Left kidney (tissue), 1 donor: ENCODE measurements at regions not wholly inside any gene's neighbourhood (a gene's known extent, or its start where the extent isn't known, plus 50 kb on each side); places are given as distances from the start of the nearest gene placed in this dataset.
"Not testable (repeated sequence)": the region's sequence is repeated elsewhere in the genome, so short reads cannot be mapped to it uniquely, and the experiment has no call there.

Source experiments
- DNase-seq: peaks from one replicate; pipeline ENCODE4 v3.0.0-alpha.2; 2013

DNA sequence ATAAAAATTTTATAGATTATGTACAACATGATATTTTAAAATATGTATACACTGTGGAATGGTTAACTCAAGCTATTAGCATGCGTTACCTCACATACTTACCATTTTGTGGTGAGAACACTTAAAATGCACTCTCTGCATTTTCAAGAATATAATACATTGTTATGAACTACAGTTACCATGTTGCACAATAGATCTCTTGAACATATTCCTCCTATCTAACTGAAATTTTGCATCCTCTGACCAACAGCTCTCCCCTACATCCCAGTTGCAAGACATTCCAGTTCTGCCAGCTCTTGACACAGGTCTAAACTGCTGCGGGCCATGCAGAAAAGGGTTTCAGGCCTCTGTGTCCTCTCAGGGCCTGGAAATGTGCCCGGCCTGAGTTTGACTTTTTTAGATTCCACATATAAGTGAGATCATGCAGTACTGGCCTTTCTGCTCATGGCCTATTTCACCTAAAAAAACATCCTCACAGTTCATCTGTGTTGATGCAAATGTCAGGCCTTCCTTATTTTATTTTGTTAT is 113.7 kb downstream of the CDCA7 start:
- no peak for DNase-seq

- no peak for DNase-seq
These were observed 117.4 kb downstream of the CDCA7 start for GRCh38 chr2:173472112-173472511.

DNA sequence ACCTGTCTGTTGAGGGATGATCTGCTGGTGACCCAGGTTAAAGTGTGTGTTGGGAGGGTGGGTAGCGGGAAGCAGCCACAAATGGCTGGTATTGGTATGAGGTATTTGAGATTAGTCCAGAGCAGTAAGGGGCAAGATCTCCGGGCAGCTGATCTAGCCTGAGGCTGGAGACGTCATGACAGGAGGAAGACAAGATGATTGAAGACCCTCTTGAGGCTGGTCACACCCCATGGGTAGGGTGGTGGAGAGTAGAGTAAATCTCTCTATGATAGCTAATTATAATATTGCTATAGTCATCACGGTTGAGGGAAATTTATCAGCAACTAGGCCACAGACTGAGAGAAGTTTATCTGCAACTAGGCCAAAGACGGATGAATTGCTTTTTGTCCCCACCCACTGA is 128.5 kb downstream of the CDCA7 start:
- DNase-seq = no peak

DNA sequence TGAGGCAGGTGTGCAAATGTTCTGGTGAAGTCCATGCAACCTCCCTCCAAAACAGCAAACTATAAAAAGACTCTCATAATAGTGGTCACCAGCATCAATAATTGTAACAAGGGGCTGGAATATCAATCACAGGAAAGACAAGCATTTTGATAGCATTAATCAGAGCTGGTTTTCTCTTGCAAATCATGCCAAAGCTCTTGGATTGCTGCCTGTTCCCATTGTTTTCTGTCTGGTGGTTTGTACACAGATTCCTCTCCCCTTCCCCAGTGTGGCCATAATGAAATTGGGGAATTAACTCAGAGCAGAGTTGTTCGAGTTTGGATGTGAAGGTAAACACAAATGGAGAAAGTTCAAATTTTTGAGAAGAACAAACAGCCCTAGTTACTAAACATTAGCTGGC is 134.2 kb downstream of the CDCA7 start:
- no peak for DNase-seq

- no peak for DNase-seq
These were observed 136.7 kb downstream of the CDCA7 start for GRCh38 chr2:173491418-173491817.

DNA sequence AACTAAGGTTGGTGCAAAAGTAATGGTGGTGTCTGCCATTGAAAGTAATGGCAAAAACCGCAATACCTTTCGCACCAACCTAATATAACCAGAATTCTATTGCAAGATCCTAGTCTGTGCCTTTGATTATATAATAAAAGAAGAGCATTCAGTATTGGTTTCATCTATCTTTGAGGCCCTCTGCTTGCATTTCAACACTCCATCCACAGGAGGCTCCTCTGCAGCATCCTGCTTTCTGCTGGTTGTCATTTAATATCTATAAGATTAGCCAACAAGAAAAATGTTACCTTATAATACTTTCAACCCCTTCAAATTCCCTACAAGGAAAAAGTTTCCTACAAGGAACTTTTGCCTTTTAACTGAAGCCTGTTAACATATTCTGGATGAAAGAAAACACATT is 139.2 kb downstream of the CDCA7 start:
- no peak for DNase-seq

DNA sequence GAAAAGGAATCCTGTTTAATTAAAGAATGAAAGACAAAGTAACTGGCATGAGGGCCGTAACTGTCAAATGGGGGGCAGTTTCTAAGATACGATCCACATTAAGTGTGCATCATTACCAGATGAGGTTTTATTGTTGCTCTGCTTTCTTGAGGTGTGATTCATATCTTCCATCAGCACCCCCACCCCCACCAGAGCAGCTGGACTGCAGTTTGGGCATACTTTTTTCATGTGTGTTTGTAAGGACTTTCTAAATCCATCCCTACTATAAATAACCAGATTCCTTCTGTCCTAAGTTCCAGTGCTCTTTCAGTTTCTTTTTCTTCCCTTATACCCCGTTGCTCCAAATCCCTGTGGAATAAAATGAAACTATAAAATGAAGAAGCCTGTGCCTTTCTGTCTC is 142.1 kb downstream of the CDCA7 start:
- DNase-seq = no peak

DNA sequence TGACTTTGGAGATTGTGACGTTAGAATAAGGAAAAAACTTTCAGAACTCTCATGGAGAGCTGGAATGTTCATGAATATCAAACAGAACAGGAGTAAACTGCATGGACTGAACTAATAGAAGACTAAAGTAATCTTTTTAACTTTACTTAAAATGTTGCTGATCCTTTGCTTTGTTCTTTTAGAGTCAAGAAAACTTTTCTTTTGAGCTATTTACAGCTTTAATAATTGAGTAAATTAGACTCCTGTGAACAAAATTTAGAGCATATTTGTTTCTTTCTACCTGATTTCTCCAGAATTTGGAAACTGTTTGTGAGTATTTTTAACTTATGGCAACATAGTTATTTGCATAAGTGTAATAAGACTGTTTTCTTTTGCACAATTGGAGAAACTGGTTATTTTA is 146.3 kb downstream of the CDCA7 start:
- DNase-seq = no peak

DNA sequence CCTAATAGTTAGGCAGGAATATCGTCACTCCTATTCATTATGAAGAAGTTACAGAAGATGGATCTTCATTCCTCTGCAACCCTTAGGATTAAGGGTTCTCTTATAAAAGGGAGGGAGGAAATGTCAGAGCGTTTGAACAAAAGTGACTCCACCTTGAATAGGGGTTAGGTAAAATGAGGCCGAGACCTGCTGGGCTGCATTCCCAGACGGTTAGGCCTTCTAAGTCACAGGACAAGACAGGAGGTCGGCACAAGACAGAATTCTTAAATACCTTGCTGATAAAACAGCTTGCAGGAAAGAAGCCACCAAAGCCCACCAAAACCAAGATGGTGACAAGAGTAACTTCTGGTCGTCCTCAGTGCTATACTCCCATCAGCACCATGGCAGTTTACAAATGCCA is 147.6 kb downstream of the CDCA7 start:
- no peak for DNase-seq

- no peak for DNase-seq
These were observed 156.7 kb downstream of the CDCA7 start for GRCh38 chr2:173511357-173511756.

DNA sequence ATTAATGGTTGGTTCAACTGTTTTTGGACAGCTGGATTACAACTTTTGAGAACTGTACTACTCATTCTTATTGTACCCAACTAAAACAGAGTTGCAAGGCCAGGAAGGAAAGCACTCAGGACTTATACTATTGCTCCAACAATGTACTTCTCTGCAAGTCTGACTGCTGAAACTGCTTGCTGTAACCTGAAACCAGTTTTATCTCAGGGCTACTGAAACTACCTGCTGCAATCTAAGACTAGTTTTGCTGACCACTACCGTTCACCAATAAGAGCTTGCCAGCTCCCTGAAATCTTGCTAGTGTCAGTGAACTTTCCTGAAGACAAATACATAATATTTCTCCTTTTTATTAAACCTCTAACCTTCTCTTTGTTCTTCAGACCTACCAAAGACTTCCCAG is 157.3 kb downstream of the CDCA7 start:
- no peak for DNase-seq

DNA sequence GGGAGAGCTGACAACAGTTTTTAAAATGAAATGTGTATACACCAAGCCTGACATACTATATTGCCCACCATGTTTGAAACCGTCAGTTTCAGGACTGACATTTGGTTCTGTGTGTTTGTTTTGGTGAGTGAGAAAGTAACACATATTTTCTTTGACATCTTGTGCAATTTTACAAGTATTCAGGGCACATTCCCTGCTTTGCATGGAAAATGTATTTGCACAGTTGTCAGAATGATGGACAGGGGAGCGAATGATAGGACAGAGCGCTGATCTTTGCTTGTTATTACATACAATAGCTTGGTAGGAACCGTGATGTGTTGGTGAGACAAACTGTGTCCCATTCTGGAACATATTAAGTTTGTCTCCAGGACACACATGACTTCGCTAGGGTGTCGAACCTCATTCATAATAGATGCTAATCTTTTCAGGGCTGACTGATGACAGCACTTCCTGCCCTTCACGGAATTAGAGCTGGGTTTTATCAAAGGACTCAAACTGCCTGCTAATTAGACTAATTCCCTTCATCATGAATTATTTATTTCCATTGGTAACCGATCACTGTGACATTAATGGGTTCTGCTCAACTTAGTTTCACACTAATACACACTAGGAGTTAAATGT is 158.5 kb downstream of the CDCA7 start:
- DNase-seq = no peak

DNA sequence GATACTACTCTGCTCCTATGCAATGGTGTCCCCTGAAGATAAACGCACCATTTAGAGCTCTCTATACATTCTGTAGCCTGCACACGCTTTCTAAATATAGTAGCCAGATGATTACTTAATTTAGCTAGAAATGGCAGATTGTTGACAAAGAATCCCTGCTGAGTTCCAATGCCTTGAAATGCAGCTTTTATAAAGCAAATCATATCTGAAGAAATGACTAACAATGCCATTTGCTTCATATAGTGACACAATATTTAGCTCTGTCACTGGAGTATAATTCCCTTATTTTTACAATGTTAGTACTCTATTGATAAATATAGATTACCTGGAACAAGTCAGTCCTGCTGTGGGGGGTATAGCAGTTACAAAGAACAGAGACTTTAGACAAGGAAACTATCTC is 166.2 kb downstream of the CDCA7 start:
- no peak for DNase-seq

DNA sequence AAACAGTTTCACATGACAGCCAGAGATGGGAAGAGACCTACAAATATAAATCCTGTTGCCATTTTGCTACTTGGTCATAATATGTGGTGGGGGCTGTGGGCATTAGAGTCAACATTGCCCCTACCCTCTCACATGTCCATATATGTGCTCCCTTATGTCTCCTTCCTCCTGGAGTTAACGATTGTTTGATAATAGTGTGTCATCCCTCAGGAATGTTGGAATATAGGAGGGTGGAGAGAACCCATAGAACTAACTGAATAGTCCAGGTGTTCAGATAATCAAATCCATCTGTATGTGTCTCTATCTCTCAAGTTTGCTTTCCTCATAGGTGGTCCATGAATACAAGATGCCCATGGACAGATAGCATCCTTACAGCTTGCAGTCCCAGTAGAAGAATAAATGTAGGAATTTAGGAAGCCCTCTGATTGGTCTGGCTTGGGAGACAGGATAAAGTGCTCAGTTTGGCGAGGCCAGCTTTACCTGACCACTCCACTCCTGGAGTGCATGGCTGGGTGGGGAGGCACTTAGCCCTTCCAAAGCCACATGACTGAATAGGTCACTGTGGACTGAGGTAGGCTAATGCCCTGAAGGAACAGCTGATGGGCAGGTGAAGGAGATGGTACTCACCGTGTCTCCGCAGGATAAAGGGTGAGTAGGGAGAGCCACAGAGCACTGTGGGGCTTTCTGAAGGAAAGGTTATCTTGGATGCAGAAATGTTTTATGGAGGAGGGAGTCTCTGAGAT is 166.9 kb downstream of the CDCA7 start:
- DNase-seq = no peak

DNA sequence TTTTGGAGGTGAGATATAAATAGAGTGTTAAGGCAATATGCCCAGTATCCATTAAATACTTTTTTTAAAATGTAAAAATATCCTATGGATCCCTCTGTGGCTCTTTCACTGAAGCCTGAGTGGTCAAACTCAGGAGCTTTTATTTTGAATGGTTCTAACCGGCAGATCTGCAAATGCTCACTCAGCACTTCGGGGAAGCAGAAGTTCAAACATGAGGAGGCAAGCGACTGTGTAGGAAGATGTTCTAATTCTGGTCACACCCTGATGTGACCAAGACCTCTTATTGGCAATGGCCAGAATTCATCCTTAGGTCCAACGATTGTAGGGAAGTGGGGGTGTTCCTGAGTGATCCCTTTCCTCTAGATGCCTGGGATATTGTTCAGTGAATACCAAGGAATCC is 168.8 kb downstream of the CDCA7 start:
- no peak for DNase-seq

- no peak for DNase-seq
These were observed 169.7 kb downstream of the CDCA7 start for GRCh38 chr2:173524256-173524955.

GRCh38 chr2:173532732-173533531 is 178.3 kb downstream of the CDCA7 start:
- DNase-seq = not testable (repeated sequence)

GRCh38 chr2:173537694-173538093 is 183.0 kb downstream of the CDCA7 start:
- DNase-seq = no peak

DNA sequence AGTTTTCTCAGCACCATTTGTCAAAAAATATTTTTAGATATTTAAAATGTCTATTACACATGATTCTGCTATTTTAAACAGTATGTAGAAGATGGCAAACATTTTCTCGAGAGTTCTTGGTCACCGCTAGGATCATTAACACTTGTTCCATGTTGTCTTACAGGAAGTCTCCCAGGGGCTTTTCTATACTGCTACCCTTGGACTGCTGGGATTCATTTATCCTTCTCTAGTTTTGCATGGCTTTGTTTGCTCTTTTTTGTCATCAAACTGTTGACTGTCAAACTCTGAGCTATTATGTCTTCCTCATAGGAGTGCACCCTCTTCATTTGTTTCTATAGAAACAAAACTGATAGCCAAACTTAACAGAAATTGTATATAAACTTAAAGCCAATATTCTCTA is 184.9 kb downstream of the CDCA7 start:
- DNase-seq = no peak

- DNase-seq = no peak
These were observed 190.1 kb downstream of the CDCA7 start for GRCh38 chr2:173544641-173545363.

DNA sequence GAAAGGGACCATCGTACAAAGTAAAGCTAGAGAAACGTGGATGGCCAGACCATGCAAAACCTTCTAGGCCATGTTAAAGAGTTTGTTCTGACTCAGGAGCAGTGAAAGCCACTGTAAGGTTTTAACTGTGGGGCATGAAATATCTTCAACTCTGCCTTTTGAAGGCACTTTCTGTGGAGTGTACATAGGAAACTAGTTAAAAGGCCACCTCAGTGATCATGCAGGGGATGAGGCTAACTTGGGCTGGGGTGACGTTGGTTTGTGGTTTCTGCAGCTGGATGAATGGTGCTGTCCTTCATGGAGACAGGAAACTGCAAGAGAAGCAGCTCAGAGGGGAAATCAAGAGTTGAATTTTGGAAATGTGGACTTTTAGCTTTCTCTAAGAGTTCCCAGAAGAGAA is 190.7 kb downstream of the CDCA7 start:
- DNase-seq = no peak

- no peak for DNase-seq
These were observed 192.8 kb downstream of the CDCA7 start for GRCh38 chr2:173547499-173547898.
